Activated CD8-positive, alpha-beta memory T cell treated with anti-CD3 and anti-CD28 coated beads for 48 hours (primary cell): ENCODE measurements at regions not wholly inside any gene's neighbourhood (a gene's known extent, or its start where the extent isn't known, plus 50 kb on each side); places are given as distances from the start of the nearest gene placed in this dataset.
"Not testable (repeated sequence)": the region's sequence is repeated elsewhere in the genome, so short reads cannot be mapped to it uniquely, and the experiment has no call there.

Source experiments
- DNase-seq, 3 experiments: peaks; one replicate each; pipeline ENCODE4 v3.0.0-alpha.2; 2020; ENCODE audit warnings: low read depth in 2 of 3, low spot score in 2 of 3

DNA sequence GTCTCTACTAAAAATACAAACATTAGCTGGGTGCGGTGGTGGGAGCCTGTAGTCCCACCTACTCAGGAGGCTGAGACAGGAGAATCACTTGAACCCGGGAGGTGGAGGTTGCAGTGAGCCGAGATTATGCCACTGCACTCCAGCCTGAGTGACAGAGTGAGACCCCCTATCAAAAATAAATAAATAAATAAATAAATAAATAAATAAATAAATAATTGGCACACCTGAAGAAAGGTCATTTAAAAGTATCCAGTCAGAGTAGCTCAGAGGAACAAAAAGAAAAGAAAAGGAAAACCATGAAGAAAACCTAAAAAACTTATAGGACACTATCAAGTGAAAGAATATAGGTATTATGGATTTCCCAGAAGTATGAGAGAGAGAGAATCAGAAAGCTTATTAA, 330.1 kb upstream of the AR start:
- DNase-seq, result not testable (repeated sequence)

GRCh38 chrX:67207912-67208311, 335.9 kb upstream of the AR start:
- DNase-seq, result no peak

- DNase-seq, result no peak
These were observed 384.4 kb upstream of the AR start for GRCh38 chrX:67159437-67159836.

DNA sequence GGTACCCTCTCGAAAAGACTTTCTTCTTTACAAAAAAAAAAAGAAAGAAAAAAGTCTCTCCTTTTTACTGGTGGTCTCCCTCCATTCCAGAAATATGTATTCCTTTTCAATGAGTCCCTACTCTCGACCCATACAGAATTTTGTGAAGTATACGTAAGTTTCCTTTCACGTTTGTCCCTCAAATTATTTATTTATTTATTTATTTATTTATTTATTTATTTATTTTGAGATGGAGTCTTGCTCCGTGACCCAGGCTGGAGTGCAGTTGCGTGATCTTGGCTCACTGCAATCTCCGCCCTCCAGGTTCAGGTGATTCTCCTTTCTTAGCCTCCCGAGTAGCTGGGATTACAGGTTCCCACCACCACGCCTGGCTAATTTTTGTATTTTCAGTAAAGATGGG, 429.2 kb upstream of the AR start:
- DNase-seq, result no peak

GRCh38 chrX:67105758-67106116, 438.1 kb upstream of the AR start:
- no peak for DNase-seq

DNA sequence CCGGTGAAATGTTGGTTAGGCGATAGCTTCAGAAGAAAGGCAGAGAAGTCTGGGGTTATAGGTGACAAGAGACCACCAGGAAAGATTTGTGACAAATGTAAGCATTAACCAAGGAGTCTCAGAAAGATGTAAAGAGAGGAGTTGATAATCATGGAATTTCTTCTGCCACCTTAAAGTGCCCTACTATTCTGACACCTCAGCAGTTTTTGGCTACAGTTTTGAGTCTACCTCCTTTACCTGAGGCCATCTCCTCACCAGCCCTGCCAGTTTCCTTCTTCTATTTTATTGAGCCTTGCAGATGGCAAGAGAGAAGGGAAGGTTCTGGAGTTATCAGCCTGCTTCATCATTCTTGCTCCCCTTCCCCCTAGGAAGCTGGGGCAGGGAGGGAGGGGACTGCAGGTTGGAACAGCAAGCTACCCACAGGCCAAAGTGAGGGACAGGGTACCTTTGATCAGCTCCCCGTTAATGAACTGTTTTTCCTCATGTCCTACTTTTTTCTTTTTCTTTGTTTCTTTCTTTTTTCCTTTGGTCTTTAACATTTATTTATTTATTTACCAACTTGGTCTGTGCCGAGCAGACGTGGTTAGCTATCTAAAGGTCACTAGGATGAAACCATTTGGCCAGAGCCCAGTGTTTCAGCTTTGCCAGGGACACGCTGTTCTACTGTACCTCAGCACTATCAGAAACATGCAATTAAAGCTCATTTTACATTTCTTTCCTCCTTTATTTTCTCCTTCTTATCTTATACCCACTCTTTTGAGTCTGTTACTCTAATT, 438.7 kb upstream of the AR start:
- no peak for DNase-seq

GRCh38 chrX:67100031-67100884, 443.6 kb upstream of the AR start:
- DNase-seq, result no peak

GRCh38 chrX:67094061-67094460, 449.8 kb upstream of the AR start:
- DNase-seq, result no peak

DNA sequence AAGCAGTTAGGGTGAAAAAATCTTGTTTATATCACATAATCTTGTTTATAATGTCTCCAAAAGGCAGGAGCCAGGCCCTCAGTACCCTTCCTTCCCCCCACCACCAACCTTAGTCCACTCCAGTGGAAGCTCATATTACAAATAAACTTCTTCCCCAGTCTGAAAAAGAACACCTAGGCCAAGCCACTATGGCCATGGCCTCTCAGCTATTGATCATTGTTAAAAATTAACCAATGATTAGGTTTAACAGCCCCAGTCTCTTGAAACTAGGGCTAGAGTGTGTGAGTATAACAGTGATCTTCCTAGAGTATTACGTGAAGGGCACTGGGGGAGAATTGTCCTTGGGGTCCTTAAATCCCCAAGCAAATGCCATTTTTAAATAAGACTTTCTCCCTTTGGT, 411.9 kb upstream of the EDA2R start:
- no peak for DNase-seq

GRCh38 chrX:67044866-67045265, 406.0 kb upstream of the EDA2R start:
- DNase-seq, result no peak

- no peak for DNase-seq
These were observed 405.3 kb upstream of the EDA2R start for GRCh38 chrX:67044029-67044653.

DNA sequence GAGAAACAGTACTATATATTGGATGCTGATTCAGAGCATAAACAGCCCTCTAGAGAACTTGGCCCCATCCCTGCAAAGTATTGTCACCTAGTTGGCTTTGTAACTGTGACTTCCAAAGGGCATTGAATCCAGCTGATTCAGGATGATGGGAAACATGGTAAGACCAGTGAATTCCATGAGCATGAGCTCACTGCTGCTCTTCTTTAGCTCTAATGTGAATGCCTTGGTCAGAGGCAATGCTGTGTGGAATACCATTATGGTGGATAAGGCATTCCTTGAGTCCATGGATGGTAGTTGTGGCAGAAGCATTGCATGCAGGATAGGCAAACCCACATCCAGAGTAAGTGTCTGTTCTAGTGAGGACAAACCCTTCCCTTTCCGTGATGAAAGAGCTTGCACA, 365.6 kb upstream of the EDA2R start:
- DNase-seq, result no peak

DNA sequence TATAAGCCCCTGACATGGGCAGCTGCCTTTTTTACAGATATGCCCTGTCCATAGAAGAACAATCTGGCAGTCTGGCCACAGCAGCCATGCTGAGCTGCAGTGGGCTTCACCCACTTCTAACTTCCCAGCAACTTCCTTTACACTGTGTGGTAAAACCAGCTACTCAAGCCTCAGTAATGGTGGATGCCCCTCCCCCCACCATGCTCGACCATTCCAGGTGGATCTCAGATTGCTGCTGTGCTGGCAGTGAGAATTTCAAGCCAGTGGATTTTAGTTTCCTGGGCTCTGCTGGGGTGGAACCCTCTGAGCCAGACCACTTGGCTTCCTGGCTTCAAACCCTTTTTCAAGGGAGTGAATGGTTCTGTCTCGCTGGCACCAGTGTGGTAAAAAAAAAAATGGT, 355.9 kb upstream of the EDA2R start:
- no peak for DNase-seq

GRCh38 chrX:66992077-66992476, 353.2 kb upstream of the EDA2R start:
- not testable (repeated sequence) for DNase-seq

GRCh38 chrX:66988331-66988730, 349.5 kb upstream of the EDA2R start:
- no peak for DNase-seq

- no peak for DNase-seq
These were observed 322.8 kb upstream of the EDA2R start for GRCh38 chrX:66961665-66962064.

DNA sequence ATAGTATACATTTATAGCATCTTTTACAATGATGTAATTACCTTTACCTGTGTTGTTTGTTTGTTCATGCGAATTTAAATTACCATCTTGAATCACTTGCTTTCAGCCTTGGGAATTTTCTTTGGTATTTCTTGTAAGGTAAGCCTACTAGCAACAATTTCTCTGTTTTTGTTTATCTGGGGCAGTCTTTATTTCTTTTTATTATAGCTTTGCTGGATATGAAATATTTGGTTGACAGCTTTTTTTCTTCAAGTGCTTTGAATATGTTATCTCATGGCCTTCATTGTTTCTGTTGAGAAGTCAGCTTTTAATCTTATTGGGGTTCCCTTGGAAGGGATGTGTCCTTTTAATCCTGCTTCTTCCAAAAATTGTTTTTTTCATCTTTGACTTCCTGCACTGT, 292.8 kb upstream of the EDA2R start:
- DNase-seq, result no peak

DNA sequence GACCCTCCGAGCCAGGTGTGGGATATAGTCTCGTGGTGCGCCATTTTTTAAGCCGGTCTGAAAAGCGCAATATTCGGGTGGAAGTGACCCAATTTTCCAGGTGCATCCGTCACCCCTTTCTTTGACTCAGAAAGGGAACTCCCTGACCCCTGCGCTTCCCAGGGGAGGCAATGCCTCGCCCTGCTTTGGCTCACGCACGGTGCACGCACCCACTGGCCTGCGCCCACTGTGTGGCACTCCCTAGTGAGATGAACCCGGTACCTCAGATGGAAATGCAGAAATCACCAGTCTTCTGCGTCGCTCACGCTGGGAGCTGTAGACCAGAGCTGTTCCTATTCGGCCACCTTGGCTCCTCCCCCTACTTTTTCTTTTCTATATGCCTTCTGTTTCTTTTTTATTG, 291.6 kb upstream of the EDA2R start:
- DNase-seq, result not testable (repeated sequence)

DNA sequence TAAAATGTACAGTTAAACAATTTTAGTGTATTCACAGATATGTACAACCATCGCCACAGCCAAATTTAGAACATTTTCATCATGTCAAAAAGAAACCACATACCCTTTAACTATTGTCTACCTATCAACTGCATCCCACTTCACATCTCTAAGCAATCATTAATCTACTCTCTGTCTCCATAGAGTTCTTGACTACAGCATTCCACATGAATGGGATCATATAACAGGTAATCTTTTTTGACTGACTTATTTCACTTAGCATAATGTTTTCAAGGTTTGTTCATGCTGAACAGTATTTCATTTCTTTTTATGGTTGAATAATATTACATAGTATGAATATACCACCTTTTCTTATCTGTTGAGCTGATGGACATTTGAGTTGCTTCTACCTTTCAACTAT, 281.4 kb upstream of the EDA2R start:
- DNase-seq, result no peak

GRCh38 chrX:66919280-66919832, 280.5 kb upstream of the EDA2R start:
- DNase-seq, result no peak

DNA sequence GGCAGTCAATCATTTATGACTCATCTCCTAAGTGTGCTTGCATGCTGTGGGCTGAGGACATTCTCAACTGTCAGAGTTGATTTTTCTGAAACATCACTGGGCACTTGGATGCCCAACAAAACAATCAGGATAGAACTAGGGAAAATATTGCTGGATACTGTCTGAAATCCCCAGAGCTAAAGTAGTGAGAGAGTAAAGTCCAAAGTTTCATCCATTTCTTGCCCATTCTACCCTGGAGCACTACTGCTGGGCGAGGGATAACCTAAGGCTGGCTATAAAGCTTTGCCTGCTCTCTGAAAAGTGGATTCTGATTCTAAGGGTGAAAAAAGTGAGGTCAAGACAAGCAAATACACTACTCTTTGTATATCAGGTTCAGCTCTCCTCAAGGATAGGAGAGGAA, 279.6 kb upstream of the EDA2R start:
- DNase-seq, result no peak

DNA sequence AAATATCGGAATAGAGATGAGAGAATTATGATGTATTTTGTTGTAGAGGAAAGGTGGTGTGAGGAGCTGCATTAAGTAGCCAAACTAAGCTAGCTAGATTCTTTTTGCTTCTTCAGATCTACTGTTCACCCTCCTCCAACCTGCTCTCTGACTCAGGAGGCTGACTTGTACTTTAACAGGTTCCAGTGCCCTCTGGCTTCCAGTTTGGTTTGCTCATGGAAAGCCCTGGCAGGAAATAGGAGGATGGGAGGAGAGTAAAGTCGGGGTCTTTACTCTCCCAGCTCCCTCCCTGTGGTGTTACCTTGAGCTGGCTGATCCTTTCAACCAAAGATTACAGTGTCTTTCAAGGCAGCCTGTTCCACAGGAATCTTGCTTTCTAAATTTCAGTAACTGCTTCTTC, 277.0 kb upstream of the EDA2R start:
- DNase-seq, result no peak
